DND-41 (cell line): ENCODE measurements at regions not wholly inside any gene's neighbourhood (a gene's known extent, or its start where the extent isn't known, plus 50 kb on each side); places are given as distances from the start of the nearest gene placed in this dataset.

ENCODE experiments used
- ATAC-seq: fragments of 200-7000 bp; cut with Tn5 transposase; 3 replicates; pipeline ENCODE4 v1.9.1; 2021; ENCODE audit warnings: low read depth; ENCODE audit not compliant: insufficient read depth
- DNase-seq: peaks from one replicate; pipeline ENCODE4 v3.0.0-alpha.2; 2020
- H2AFZ ChIP-seq: 2 replicates; pipeline ENCODE4 v1.6.0; 2012; ENCODE audit warnings: low read depth, low read length
- H3K27ac ChIP-seq: 2 replicates; pipeline ENCODE4 v1.5.1; 2012; ENCODE audit warnings: low read length, inconsistent platforms
- H3K27me3 ChIP-seq: fragments of 200-600 bp; sonication (generic); 2 replicates; pipeline ENCODE4 v1.6.0; 2012; ENCODE audit warnings: low read length, mild to moderate bottlenecking, inconsistent platforms; ENCODE audit not compliant: insufficient read depth, poor library complexity
- H3K36me3 ChIP-seq: 2 replicates; pipeline ENCODE4 v1.5.1; 2012; ENCODE audit warnings: low read length, inconsistent platforms; ENCODE audit not compliant: insufficient read depth
- H3K4me1 ChIP-seq: 2 replicates; pipeline ENCODE4 v1.5.1; 2012; ENCODE audit warnings: mild to moderate bottlenecking, low read length; ENCODE audit not compliant: insufficient read depth
- H3K4me2 ChIP-seq: 2 replicates; pipeline ENCODE4 v1.6.0; 2012; ENCODE audit warnings: mild to moderate bottlenecking, moderate library complexity, low read length, inconsistent platforms; ENCODE audit not compliant: insufficient read depth
- H3K4me3 ChIP-seq, 2 experiments: fragments of 200-600 bp in 1 of 2; shearing (Covaris generic) in 1 of 2; 2 replicates each; pipeline ENCODE4 v1.5.1; 2012 to 2016; ENCODE audit warnings: inconsistent platforms in 2 of 2, low read length in 2 of 2, mild to moderate bottlenecking in 2 of 2, low read depth in 1 of 2, moderate library complexity in 1 of 2
- H3K79me2 ChIP-seq: 2 replicates; pipeline ENCODE4 v1.6.0; 2012; ENCODE audit warnings: low read length, inconsistent platforms; ENCODE audit not compliant: insufficient read depth
- H3K9ac ChIP-seq: 2 replicates; pipeline ENCODE4 v1.6.0; 2012; ENCODE audit warnings: low read depth, mild to moderate bottlenecking, inconsistent platforms, low read length, moderate library complexity
- H3K9me3 ChIP-seq: 2 replicates; pipeline ENCODE4 v1.5.1; 2012; ENCODE audit warnings: low read length, moderate library complexity, mild to moderate bottlenecking, inconsistent platforms; ENCODE audit not compliant: insufficient read depth, severe bottlenecking
- H4K20me1 ChIP-seq: 2 replicates; pipeline ENCODE4 v1.6.0; 2012; ENCODE audit warnings: low read length; ENCODE audit not compliant: insufficient read depth
- CTCF ChIP-seq: IDR thresholded peaks from 2 replicates; pipeline ENCODE4 v1.5.1; 2012; ENCODE audit warnings: borderline replicate concordance, low read length, moderate library complexity, mild to moderate bottlenecking; ENCODE audit not compliant: poor library complexity, severe bottlenecking; ENCODE audit errors: extremely low read depth
- EZH2 ChIP-seq: IDR thresholded peaks from 3 replicates; pipeline ENCODE4 v1.6.1; 2012; ENCODE audit warnings: borderline replicate concordance, low read depth, mild to moderate bottlenecking, moderate library complexity, low read length, inconsistent platforms; ENCODE audit not compliant: severe bottlenecking

- Histone ChIP-seq H3K4me1 (no peaks in the 10 kb centered on the region), H2AFZ (no peak overlapping the region), H3K36me3 (no peaks in the 10 kb centered on the region), H3K27me3 (no peaks in the 10 kb centered on the region), H3K9me3 (no peaks in the 10 kb centered on the region), H3K4me3 (no peak overlapping the region), H3K9ac (no peak overlapping the region), H3K27ac (no peak overlapping the region), H3K79me2 (no peaks in the 10 kb centered on the region), H3K4me2 (no peak overlapping the region), H4K20me1 (no peaks in the 10 kb centered on the region)
- TF ChIP-seq EZH2 (no peak), CTCF (no peak)
- DNase-seq (no peak), ATAC-seq (no peak)
These were observed 127.1 kb upstream of the PRPS1L1 start for GRCh38 chr7:18154726-18155125.

- Histone ChIP-seq H3K4me3 (no peak overlapping the region), H3K9me3 (no peaks in the 10 kb centered on the region), H3K4me2 (no peak overlapping the region), H3K27ac (no peak overlapping the region), H3K27me3 (no peaks in the 10 kb centered on the region), H4K20me1 (no peaks in the 10 kb centered on the region), H3K79me2 (no peaks in the 10 kb centered on the region), H3K4me1 (no peaks in the 10 kb centered on the region), H3K9ac (no peak overlapping the region), H3K36me3 (no peaks in the 10 kb centered on the region), H2AFZ (no peak overlapping the region)
- DNase-seq: no peak
- TF ChIP-seq EZH2: no peak
- no peak for TF ChIP-seq CTCF
- no peak for ATAC-seq
These were observed 129.6 kb upstream of the PRPS1L1 start for GRCh38 chr7:18157233-18157632.

GRCh38 chr7:18162657-18163056 is 135.0 kb upstream of the PRPS1L1 start:
- ATAC-seq (no peak), DNase-seq (no peak)
- H3K36me3 ChIP-seq: no peaks in the 10 kb centered on the region
- H3K4me3 ChIP-seq: no peak overlapping the region
- no peak overlapping the region for H3K4me2 ChIP-seq
- H3K9me3 ChIP-seq: no peaks in the 10 kb centered on the region
- no peak overlapping the region for H3K9ac ChIP-seq
- no peaks in the 10 kb centered on the region for H3K79me2 ChIP-seq
- no peak overlapping the region for H2AFZ ChIP-seq
- no peaks in the 10 kb centered on the region for H3K4me1 ChIP-seq
- H3K27me3 ChIP-seq: no peaks in the 10 kb centered on the region
- TF ChIP-seq EZH2 (no peak), CTCF (no peak)
- no peaks in the 10 kb centered on the region for H4K20me1 ChIP-seq
- no peak overlapping the region for H3K27ac ChIP-seq

- no peak overlapping the region for H3K4me2 ChIP-seq
- DNase-seq (no peak), ATAC-seq (no peak)
- no peak overlapping the region for H2AFZ ChIP-seq
- no peaks in the 10 kb centered on the region for H4K20me1 ChIP-seq
- TF ChIP-seq EZH2 (no peak), CTCF (no peak)
- no peaks in the 10 kb centered on the region for H3K36me3 ChIP-seq
- H3K4me1 ChIP-seq: no peaks in the 10 kb centered on the region
- H3K4me3 ChIP-seq: no peak overlapping the region
- H3K27me3 ChIP-seq: no peaks in the 10 kb centered on the region
- no peak overlapping the region for H3K27ac ChIP-seq
- H3K79me2 ChIP-seq: no peaks in the 10 kb centered on the region
- no peaks in the 10 kb centered on the region for H3K9me3 ChIP-seq
- no peak overlapping the region for H3K9ac ChIP-seq
These were observed 135.4 kb upstream of the PRPS1L1 start for GRCh38 chr7:18163091-18163490.
